ENCODE measurements at regions not wholly inside any gene's neighbourhood (a gene's known extent, or its start where the extent isn't known, plus 50 kb on each side); places are given as distances from the start of the nearest gene placed in this dataset.

DNA sequence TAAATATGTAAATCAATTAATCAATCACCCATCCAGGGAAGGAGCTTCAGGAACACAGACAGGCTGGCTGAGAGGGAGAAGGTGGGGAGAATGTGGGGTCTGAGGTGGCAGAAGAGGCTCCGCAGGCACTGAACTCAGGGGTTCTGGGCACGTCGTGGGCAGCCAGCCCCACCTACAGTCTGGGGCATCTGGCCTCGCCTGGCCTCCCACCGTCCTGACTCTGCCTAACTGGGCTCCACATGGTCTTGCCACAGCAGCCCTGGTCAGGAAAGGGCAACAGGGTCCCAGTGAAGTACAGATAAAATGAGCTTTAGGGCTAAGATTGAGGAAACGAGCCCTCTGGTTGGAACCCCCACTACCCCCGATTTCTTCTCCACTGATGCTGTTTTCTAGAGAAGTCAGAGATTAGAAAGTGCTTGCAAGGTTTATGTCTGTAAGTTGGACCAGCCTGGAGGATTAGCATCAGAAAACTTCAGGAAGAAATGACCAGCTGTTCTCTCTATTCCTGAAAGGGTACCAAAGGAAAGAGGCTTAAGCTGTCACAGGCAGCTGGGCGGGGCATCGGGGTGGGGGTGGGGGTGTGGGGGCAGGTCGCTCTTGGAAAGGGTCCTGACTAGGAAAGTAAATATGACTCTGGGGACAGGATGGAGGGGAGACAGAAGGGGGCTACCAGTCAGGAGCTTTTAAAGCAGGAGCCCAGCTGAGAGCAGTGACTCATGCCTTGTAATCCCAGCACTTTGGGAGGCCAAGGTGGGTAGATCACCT is 261.7 kb downstream of the BUD13 start:
- TF ChIP-seq POLR2AphosphoS5 (IDR thresholded peaks at IDR 0.05) (no peak), POLR2A (IDR thresholded peaks at IDR 0.05) (no peak)
- peak in 1 of 2 donors; percentile 38 for DNase-seq (ENCODE audit: low spot score in 2 of 2)

DNA sequence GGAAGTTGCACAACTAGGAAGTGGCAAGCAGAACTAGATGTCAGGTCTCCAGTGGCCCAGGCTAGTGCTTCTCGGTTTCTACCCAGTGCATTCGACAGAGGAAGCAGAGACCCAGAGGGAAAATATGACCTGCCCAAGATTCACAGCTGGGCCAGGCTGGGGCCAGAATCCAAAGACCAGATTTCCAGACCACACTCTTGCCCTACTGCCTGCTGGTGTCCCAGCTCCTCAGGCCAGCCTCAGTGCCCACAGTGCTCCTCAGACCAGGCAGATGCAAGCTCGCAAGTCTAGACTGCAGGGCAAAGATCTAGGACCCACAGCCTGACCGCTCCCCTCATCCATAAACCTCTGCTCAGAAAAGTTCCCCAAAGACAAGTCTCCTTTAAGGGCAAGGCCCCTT is 262.6 kb downstream of the BUD13 start:
- Histone ChIP-seq H3K4me3 (no peak overlapping the region), H3K36me3 (no peaks in the 10 kb centered on the region), H3K4me1 (no peaks in the 10 kb centered on the region), H3K27ac (no peak overlapping the region), H3K27me3 (peaks cover 61% of the 10 kb centered on the region), H3K9me3 (no peaks in the 10 kb centered on the region)
- WGBS = 79% methylated on average over 4 of the region's 4 CpGs
- TF ChIP-seq POLR2AphosphoS5 (IDR thresholded peaks at IDR 0.05) (no peak), POLR2A (IDR thresholded peaks at IDR 0.05) (no peak), EP300 (IDR thresholded peaks at IDR 0.05) (no peak)
- TF ChIP-seq, protein P1, sequence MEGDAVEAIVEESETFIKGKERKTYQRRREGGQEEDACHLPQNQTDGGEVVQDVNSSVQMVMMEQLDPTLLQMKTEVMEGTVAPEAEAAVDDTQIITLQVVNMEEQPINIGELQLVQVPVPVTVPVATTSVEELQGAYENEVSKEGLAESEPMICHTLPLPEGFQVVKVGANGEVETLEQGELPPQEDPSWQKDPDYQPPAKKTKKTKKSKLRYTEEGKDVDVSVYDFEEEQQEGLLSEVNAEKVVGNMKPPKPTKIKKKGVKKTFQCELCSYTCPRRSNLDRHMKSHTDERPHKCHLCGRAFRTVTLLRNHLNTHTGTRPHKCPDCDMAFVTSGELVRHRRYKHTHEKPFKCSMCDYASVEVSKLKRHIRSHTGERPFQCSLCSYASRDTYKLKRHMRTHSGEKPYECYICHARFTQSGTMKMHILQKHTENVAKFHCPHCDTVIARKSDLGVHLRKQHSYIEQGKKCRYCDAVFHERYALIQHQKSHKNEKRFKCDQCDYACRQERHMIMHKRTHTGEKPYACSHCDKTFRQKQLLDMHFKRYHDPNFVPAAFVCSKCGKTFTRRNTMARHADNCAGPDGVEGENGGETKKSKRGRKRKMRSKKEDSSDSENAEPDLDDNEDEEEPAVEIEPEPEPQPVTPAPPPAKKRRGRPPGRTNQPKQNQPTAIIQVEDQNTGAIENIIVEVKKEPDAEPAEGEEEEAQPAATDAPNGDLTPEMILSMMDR (IDR thresholded peaks at IDR 0.05) = no peak
- DNase-seq (ENCODE audit: low spot score in 2 of 2) = peak in 1 of 2 donors; percentile 35

More for the DNA sequence above, 261.7 kb downstream of the BUD13 start:
- 58% methylated on average over 10 of the region's 10 CpGs for WGBS
- no peaks in the 10 kb centered on the region for H3K36me3 ChIP-seq
- no peak overlapping the region for H3K4me3 ChIP-seq
- no peaks in the 10 kb centered on the region for H3K9me3 ChIP-seq
- H3K4me1 ChIP-seq = no peaks in the 10 kb centered on the region
- H3K27me3 ChIP-seq = peaks cover 59% of the 10 kb centered on the region
- H3K27ac ChIP-seq = no peak overlapping the region

DNA sequence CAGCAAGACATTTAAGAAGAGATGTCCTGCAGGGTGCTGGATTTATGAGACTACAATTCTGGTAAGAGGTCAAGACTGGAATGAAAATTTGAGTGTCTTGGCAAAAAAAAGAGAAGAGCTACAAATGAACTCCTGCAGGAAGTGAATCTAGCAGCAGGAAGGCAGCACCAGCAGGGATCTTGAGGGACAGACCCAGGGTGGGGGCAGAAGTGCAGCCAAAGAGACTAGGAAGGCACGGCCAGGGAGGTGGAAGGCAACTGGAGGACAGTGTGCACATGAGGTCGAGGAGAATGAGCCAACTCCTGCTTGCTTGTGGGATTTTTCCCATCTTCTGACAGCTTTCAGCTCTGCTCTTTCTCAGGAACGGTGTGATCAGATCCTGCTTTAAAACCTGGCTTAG is 263.2 kb downstream of the BUD13 start:
- Histone ChIP-seq H3K27me3 (peaks cover 63% of the 10 kb centered on the region), H3K9me3 (no peaks in the 10 kb centered on the region), H3K36me3 (no peaks in the 10 kb centered on the region), H3K27ac (no peak overlapping the region), H3K4me3 (no peak overlapping the region), H3K4me1 (no peaks in the 10 kb centered on the region)
- TF ChIP-seq POLR2A (IDR thresholded peaks at IDR 0.05) (no peak), POLR2AphosphoS5 (IDR thresholded peaks at IDR 0.05) (no peak), EP300 (IDR thresholded peaks at IDR 0.05) (no peak)
- TF ChIP-seq, protein P1 (IDR thresholded peaks at IDR 0.05) = no peak
- WGBS = 60% methylated on average over 3 of the region's 3 CpGs
- peak in 1 of 2 donors; percentile 35 for DNase-seq (ENCODE audit: low spot score in 2 of 2)

DNA sequence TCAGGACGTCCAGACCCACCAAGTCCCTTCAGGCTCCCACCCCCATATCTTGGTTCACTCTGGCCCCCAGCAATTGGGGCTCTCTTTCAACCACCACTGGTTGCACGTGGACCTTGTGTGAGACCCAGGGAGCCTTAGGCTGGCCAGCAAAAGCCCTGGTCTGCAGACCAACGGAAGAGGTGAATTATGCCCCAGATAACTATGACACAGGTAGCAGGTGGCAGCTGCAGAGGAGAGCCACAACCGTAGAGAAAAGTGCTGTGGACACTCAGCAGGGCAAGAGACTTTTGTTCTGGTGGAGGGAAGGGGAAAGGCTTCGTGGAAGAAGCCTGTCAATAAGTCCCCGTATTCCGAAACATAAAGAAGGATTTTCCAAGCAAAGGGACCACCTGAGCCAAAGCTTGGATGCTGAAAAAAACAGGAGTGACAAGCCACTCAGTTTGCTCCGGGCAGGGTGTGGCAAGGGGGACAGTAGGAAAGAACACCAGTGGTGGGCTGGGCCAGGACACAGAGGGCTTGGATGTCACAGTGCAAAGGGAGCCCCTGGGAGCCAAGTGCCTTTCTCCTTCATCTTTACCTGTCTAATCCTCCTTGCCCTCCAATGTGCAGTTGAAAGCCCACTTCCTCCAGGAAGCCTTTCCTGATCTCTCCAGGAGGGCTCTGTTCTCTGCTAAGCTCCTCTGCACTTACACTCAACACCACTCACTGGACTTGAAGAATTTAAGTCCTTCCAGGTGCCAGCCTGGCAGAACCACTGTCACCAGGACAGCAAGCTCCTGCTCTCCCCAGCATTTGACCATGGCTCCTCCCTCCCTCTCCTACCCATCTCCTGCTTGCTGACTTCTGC is 264.7 kb downstream of the BUD13 start:
- Histone ChIP-seq H3K27ac (no peak overlapping the region), H3K4me1 (no peaks in the 10 kb centered on the region), H3K27me3 (peaks cover 53% of the 10 kb centered on the region), H3K4me3 (no peak overlapping the region), H3K36me3 (no peaks in the 10 kb centered on the region), H3K9me3 (no peaks in the 10 kb centered on the region)
- WGBS = 73% methylated on average over 8 of the region's 8 CpGs
- peak in 1 of 2 donors; percentile 44 for DNase-seq (ENCODE audit: low spot score in 2 of 2)
- TF ChIP-seq, protein P1 (IDR thresholded peaks at IDR 0.05) = no peak
- TF ChIP-seq EP300 (IDR thresholded peaks at IDR 0.05) = no peak
- TF ChIP-seq POLR2AphosphoS5 (IDR thresholded peaks at IDR 0.05) = no peak
- TF ChIP-seq POLR2A (IDR thresholded peaks at IDR 0.05) = no peak

DNA sequence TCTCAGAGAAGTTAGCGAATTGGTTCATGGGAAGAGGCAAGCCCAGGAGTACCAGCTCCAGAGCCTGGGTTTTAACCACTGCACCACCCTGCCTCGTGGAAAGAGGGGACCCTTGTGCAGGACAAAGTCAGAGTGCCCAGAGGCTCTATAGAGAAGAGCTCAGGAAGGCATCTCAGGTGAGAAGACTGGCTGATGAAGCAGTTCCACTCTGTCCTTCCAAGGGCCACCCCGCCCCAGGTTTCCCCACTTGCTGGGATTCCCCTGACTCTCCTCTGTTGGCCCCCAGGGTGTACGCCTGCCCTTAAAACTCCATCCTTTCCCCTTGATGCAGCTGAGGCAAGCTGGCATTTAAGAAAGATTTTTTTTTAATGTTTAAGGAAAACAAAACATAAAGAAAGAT is 265.8 kb downstream of the BUD13 start:
- no peaks in the 10 kb centered on the region for H3K36me3 ChIP-seq
- peak in 1 of 2 donors; percentile 29 for DNase-seq (ENCODE audit: low spot score in 2 of 2)
- H3K9me3 ChIP-seq = no peaks in the 10 kb centered on the region
- TF ChIP-seq EP300 (IDR thresholded peaks at IDR 0.05) (no peak), POLR2AphosphoS5 (IDR thresholded peaks at IDR 0.05) (no peak), POLR2A (IDR thresholded peaks at IDR 0.05) (no peak)
- no peak overlapping the region for H3K4me3 ChIP-seq
- 74% methylated on average over 4 of the region's 4 CpGs for WGBS
- peaks cover 49% of the 10 kb centered on the region for H3K27me3 ChIP-seq
- no peak overlapping the region for H3K27ac ChIP-seq
- H3K4me1 ChIP-seq = no peaks in the 10 kb centered on the region

All from suprapubic skin (tissue), 4 donors.